GM19468 (cell line): ENCODE measurements at regions not wholly inside any gene's neighbourhood (a gene's known extent, or its start where the extent isn't known, plus 50 kb on each side); places are given as distances from the start of the nearest gene placed in this dataset.

Experiments
- ATAC-seq: cut with Tn5 transposase; IDR thresholded peaks from one replicate; pipeline ENCODE4 v1.9.1; 2021; ENCODE audit warnings: mild to moderate bottlenecking, moderate library complexity, moderate number of reproducible peaks; ENCODE audit not compliant: unreplicated experiment; ENCODE audit errors: extremely low read depth

- no peak for ATAC-seq
These were observed 98.1 kb downstream of the NEDD1 start for GRCh38 chr12:97005174-97005573.

DNA sequence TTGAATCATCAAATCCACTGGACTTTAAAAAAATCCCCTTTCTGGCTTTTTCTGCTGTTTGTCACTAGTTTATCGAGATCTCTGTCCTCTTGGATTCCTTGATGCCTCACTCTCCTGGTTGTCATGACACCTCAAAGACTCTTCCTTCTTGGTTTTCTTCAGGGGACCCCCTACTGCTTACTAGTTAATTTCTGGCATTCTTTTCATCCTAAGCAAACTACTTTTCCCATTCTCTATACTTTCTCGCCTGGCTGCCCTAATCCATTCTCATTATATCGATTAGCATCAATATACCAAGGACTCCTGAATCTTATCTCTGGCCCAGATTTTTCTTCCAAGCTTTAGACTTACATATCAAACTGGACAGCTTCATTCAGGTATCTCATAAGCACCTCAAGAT, 98.6 kb downstream of the NEDD1 start:
- no peak for ATAC-seq

DNA sequence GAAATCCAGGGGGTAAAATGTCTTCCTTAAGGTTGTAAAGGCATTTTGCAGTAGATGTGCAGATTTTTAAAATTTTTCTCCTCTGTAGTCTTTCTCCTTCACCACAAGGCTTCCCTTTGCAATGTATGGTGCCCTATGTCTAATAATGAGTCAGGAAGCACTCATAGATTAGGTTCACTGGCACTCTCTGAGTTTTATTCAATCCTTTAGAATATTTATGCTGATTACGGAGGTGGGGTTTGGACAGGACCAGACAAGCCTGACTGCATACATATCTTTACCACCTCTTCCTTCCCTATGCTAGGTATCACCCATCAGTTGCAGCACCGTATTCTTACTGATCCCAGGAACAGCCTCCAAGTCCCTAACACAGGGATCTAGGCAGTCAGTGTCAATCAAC, 99.5 kb downstream of the NEDD1 start:
- ATAC-seq = no peak

GRCh38 chr12:97016163-97016562, 109.1 kb downstream of the NEDD1 start:
- no peak for ATAC-seq

- ATAC-seq = no peak
These were observed 110.2 kb downstream of the NEDD1 start for GRCh38 chr12:97017213-97017612.

- no peak for ATAC-seq
These were observed 115.6 kb downstream of the NEDD1 start for GRCh38 chr12:97022536-97023230.

GRCh38 chr12:97024393-97024792, 117.3 kb downstream of the NEDD1 start:
- no peak for ATAC-seq

GRCh38 chr12:97026901-97027300, 119.8 kb downstream of the NEDD1 start:
- ATAC-seq = no peak

DNA sequence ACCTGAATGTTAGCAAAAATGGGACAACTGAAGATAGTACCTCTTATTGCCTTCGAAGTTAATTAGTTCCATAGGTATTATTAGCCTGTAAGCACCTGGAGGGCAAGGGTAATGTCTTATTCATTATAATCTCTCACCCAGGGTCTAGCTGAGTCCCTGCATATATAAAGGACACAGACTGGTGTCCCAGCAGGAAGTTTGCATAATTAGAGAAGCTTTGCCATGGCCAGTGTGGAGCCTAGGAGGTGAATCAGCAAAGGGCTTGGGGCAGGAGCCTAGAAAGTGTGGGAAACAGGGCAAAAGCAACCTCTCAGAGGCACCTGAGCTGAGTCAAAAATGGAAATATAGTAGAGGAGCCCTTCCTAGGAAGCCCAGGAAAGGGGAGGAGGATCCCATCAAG, 120.4 kb downstream of the NEDD1 start:
- no peak for ATAC-seq

DNA sequence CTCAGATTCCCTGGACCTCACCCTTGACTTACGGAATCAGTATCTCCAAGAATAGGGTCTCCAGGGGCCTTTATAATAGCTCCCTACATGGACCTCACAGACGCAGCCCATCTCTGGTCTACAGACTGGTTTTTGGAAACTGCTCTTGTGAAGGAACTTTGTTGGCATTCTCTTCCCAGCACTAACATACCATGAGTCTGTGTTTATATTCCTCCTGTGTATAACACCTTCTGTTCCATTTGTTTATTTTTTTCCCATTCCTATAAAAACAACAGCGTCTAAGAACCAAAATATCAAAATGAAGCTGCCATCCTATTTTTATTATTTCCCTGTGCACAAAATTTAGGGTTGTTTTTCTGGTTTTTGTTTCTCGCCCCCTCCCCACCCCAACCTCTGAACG, 131.1 kb downstream of the NEDD1 start:
- no peak for ATAC-seq

DNA sequence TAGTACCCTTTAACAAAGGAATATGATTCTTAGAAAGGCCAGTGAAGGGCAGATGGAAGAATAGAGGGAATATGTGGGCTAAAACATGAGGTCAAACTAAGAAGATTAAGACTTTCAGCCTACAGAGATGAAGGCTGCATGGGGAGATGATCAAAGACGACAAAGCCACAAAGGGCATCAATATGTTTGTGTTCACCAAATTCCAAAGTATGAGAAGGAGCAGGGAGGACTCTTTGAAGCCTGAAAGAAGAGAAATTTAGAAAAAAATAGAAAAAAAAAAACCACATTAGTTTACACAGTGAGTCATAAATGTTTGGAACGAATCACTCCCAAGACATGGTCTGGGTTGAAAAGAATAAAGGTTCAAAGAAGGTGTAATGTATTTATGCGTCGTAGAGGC, 131.8 kb downstream of the NEDD1 start:
- no peak for ATAC-seq

DNA sequence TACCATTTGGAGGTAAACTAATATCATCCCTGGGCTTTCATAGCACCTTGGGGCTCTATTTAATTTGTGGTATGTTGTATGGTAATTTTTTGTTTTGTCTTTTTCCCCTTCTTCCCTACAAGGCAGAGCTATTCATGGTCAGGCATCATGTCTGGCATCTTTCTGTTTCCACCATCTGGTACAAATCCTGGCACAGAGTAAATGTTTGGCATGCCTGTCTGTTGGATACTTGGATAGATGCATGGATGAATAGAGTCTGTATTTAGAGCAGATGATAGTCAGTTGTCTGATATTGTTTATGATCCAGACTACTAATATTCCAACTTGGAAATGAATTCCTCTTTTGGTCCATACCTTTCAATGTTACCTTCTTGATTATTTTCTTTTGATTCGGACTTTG, 139.8 kb downstream of the NEDD1 start:
- ATAC-seq = no peak

- no peak for ATAC-seq
These were observed 140.3 kb downstream of the NEDD1 start for GRCh38 chr12:97047361-97047760.

GRCh38 chr12:97048421-97049035, 141.5 kb downstream of the NEDD1 start:
- ATAC-seq = no peak

GRCh38 chr12:97050509-97050908, 143.5 kb downstream of the NEDD1 start:
- no peak for ATAC-seq

GRCh38 chr12:97051341-97051740, 144.3 kb downstream of the NEDD1 start:
- no peak for ATAC-seq

- ATAC-seq = no peak
These were observed 154.1 kb downstream of the NEDD1 start for GRCh38 chr12:97061171-97061570.

DNA sequence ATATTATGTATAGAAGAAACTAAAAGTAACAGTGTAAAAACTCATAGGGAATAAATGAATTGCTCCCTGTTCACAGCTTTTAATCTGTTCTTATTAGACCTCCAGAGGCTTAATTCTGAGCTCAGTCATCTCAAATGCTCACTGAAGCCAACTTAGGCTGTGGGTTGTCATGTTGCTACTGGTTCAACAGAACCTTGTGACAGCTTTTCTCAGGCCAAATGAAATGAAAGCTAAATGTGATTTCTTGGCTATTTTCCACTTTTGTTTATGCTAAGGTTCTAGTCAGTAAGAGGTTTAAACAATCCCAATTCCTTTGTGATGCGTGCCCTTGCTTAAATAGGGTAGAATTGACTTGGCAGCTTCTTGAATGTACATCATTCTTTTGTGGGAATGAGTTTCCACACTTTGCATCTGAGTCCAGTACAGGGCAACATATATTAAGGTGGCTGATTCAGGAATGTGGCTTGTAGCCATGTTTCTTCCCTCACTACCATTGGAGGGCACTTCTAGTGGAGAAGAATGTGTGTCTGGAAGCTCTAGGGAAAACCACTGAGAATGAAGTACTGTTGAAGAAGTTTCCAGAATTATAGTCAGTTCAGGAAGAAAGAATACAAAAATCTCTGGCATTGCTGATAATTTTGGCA, 156.4 kb downstream of the NEDD1 start:
- no peak for ATAC-seq

DNA sequence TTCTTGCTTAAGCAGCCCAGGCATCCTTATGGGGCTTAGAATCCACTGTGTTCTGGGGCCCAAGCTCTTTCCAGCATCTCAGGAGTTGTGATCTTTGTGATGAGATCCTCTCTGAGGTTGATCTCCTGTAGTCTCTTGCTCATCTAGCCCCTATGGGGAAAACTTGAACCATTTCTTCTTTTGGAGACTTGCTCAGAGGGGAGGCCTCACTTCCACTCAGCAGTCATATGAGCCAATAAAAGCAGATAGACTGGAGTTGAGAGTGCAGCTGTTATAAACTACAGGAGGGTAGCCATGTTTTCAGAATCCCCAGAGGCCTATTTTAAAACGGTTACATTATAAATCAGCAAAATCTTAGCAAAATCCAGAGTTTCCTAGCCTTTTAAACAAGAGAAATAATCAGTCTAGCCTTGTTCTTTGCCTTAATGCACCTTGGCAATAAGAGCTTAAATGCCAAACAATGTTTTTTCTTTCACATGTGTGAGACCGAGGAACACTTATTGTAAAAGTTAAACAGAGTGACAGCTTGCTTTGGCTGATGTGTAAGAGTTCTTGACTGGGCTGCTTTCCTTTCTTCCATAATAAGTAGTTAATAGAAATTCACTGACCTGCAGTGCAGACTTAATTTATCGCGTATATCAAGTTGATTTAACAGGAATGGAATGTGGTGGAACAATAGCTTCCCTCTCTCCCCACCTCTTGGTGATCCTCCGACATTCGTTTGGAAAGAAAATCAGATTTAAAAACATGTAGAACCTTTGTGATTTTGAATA, 168.3 kb downstream of the NEDD1 start:
- ATAC-seq = no peak

DNA sequence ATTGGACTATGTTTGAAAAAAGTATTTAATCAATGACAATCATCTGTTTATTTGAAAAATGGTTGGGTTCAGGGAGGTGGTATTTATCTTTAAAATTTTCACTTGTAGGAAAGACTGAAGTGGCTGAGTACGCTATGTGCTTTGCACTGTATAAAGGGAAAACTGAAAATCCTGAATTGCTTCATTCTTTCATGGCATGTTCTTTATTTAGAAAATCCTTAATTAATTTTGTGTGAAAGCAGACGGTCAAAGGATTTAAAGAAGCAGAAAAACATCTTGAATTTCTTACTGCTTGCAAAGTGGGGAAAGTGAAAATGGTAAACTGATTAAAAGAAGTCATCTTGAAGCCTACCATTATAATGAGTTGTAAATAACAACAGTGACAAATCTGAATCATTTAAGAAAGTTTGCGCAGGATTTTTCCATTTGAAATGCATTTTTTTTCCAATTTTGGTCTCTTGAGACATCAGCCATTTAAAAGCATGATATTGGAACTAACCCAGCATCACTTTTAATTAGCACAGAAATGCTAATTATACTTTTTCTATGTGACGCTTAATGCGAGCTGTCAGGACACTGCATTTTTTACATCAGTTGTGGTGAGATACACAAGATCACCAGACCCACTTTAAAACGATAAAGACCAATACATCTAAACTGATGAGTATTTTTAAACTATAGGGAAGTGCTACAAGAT, 169.0 kb downstream of the NEDD1 start:
- no peak for ATAC-seq
